C1 segment of cervical spinal cord (tissue), 14 donors: ENCODE measurements at regions not wholly inside any gene's neighbourhood (a gene's known extent, or its start where the extent isn't known, plus 50 kb on each side); places are given as distances from the start of the nearest gene placed in this dataset.
"Not testable (repeated sequence)": the region's sequence is repeated elsewhere in the genome, so short reads cannot be mapped to it uniquely, and the experiment has no call there.

Source experiments
- DNase-seq, 14 donors: peaks; one replicate each; lab custom pipeline; 2025; lab: John Stamatoyannopoulos, UW

- DNase-seq = no peak
Measured at GRCh38 chr3:124043023-124043422, 51.1 kb upstream of the ROPN1 start.

DNA sequence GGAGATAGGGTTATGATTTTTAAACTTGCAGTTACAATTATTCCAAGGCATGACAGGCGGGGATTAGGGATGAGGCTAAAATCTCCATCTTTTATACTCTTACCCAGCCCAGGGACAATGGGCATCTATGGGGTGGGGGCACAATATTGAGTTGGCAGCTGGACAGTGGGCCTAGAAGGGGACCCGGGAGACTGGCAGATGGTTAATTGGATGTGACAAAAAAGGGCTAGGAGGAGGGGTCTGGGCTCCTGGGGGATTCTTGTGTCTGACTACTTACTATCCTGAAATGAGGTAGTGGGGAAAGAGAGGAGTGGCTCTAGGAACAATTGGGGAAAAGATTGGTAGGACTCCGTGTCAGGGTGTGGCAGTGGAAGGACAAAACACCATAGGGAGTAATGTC lies 53.0 kb upstream of the ROPN1 start:
- DNase-seq = no peak

- no peak for DNase-seq
Measured at GRCh38 chr3:124048967-124049798, 57.3 kb upstream of the ROPN1 start.

- no peak for DNase-seq
Measured at GRCh38 chr3:124051636-124052035, 59.7 kb upstream of the ROPN1 start.

DNA sequence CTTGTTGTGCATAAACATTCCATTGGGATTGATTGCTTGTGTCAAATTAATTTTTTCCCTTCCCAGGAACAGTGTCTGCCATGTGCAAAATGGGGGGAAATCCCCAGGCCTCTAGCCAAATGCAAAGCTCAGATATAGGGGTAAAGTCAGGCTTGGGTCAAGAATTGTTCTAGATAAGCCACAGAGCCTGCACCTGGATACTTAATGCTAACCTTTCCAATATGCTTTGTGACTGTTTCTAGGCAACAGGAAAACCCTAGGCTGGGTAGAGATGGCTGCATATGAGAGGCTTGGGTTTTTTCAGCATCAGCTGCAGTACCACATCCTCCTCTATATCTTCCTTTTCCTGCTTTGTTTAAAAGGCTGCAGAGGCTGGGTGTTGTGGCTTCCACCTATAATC lies 61.9 kb upstream of the ROPN1 start:
- DNase-seq = no peak

- DNase-seq = no peak
Measured at GRCh38 chr3:124056846-124057245, 64.9 kb upstream of the ROPN1 start.

DNA sequence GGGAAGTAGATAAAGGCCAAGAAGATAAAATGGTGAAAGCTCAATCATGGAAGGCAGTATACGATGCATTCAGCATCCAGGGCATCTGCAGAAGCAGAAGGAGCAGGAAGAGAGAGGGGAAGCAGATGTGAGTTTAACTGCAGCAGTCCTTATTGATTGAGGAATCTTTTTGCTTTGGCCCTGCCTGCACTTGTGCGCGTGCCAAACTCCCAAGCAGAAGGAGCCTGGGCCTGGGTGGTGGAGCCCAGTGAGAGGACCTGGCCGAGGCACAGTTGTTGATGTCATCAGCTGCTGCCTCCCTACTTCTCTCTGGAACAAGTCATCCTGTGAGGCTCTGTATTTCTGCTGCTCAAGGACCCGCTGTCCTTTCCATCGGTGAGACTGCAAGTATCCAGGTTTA lies 65.5 kb upstream of the ROPN1 start:
- peak in 5 of 14 donors; percentile 4 to 25 (median 7) for DNase-seq

- no peak for DNase-seq
Measured at GRCh38 chr3:124059580-124059979, 67.7 kb upstream of the ROPN1 start.

DNA sequence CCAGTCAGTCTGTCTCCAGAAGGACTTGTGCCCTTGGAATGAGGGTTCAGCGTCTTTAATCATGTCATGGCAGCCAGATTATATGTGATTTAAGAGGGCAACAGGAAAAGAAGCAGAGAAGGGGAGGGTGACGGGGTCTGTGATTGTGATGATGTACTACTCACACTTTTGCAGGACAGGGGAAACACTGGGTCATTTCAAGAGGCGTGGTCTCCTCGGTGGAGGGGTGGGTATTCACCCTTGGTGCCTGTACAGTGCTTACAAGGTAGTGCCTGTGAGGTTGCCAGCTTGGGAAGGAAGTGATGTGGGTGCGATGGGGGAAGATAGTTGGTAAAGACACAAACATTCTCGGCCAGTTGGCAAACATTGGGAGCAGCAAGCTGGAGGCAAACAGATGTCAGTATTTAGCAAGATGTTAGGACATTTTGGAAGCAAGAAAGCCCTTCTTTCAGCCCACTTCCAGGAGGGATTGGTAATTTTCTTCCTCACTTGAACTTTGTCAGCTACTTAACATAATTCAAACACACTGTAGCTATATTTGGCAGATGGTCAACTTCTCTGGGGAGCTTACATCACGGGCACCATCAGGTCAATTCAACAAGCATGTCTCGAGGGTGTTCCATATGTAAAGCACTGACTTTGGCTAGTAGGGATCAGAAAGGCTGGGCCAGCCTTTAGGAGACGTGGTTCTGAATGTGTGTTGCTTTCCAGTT lies 71.4 kb upstream of the ROPN1 start:
- no peak for DNase-seq

DNA sequence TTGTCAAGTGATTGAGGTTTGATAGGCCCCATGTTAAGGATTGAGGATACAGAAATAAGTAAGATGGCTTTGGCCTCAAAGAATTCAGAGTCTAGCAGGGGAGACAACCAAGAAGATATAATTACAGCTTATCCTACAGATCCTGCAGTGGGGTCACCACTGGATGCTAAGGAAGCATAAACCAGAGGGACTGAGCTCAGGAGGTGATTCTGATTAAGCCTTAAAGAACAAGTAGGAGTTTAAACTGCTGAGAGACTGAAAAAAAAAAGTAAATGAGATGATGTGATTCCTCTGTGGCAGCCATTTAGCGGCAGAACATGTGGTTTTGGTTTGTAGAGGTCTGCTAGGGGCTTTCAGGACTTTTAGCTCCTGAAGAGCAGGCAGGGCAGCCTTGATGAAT lies 72.1 kb upstream of the ROPN1 start:
- no peak for DNase-seq

GRCh38 chr3:124066543-124066942 lies 74.6 kb upstream of the ROPN1 start:
- DNase-seq = not testable (repeated sequence)

GRCh38 chr3:124069706-124070105 lies 77.8 kb upstream of the ROPN1 start:
- not testable (repeated sequence) for DNase-seq

DNA sequence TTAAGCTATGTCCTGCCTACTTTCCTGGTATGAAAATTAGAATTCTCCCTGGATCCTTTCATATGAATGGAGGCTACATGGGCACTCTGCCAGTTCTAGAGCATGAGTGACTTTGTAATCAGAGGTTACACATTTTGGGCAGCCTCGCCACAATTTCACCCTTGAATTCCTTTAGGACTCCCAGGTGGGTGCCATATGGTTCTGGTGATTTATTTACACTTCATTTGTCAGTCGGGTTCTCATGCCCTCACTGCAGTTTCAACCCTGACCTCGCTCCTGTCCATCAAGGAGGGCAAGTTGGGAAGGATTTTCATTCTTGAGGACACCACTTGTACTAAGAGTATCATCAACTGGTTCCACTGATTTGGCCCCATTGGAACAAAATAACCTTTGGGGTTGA lies 83.2 kb upstream of the ROPN1 start:
- DNase-seq = peak in 1 of 14 donors; percentile 59

DNA sequence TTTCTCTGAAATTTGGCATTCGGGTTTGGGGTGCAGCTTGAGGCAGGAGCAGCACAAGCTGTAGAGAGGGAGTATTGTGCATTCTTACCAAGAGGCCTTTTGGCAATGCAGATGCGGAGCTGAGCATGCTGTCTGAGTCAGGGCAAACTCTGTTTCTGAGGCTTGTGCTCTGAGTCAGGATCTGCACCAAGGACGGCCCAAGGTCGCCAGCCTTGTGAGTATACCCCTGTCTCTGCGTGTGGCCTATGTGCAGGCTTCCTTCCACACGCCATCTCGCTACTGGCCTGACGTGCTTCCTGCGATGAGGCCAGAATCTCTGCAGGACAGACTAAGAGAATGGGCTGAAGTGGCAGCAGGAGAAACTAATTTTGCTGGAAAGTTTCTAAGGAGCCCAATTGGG lies 83.8 kb upstream of the ROPN1 start:
- peak in 1 of 14 donors; percentile 22 for DNase-seq

- DNase-seq = no peak
Measured at GRCh38 chr3:124076235-124076634, 84.3 kb upstream of the ROPN1 start.

DNA sequence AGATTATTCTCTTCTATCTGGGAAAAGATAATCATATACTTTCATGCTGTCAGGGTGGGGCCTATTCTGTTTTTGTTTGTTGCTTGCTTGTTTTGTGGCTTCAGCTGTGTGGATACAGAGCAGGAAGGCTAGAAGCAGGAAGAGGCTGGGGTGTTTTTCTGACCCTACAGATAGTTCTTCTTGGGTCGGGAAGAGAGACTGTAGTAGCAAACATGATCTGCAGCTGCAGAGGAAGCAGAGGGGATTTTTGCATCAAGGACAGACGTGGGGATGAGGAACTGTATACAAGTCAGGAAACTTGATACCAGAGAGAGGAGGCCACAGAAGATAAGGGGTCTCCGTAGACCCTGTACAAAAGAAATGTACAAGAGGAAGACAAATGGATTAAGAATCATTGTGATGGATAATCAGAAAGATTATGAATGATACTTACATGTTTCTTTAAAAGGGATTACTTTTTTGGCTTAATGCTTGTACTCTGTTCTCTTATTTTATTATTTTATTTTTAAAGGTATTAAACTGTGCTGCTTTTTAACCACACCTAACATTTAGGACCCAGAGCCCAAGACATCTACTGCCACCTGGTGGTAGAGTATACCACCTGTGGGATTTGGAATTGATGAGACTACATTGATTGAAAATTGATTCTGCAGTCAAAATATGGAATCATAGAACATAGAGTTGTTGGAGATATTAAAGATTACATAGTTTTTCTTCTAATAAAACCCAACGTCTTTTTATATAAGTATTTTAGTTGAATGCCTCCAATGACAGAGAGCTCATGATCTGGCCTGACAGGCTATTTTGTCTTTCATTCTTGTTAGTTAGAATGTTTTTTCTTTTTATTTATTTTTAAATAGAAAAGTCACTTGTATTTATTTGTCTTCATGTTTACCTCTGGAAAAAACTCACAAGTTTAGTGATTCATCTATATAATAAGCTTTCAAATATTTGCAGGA lies 87.3 kb upstream of the ROPN1 start:
- DNase-seq = no peak

- no peak for DNase-seq
Measured at GRCh38 chr3:124079912-124080276, 88.0 kb upstream of the ROPN1 start.

- no peak for DNase-seq
Measured at GRCh38 chr3:124082343-124082742, 90.4 kb upstream of the ROPN1 start.

DNA sequence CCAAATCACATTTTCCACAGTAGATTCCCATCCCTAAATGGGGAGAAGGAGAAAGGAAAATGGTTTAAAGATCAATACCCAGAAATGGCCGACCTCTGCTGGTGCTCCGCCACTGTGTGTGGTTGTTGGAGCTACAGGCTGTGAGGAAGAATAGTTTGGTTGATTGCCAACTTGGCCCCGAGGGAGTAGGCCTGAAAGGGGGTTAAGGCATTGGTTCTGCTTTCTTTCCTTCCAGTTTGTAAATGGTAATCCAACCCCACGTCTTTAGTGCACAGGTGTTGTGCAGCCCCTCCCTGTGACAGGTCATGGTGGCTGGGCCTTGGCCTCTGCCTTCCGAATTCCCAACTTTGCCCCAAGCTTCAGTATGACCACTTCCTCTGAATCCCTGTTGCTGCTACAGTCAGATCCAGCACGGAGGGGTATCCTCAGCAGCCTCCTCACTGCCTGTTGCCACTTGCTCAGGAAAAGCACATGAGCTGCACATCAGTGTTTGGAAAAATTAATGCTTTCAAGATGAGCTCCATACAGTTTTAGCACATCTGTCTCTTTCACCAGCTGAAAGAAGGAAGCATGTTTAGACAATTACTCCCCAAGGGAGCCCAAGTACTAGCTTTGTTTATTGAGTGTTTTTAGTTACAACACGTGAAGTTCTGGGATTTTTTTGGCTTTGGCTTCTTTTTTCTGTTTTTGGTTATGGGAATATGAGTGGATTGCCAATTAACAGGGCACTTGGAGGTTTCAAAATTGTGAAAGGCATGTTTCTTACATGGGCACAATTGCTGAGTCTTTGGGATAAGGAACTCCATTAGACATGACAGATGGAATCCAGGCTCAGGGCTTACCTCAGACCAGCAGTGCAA lies 92.3 kb upstream of the ROPN1 start:
- no peak for DNase-seq

DNA sequence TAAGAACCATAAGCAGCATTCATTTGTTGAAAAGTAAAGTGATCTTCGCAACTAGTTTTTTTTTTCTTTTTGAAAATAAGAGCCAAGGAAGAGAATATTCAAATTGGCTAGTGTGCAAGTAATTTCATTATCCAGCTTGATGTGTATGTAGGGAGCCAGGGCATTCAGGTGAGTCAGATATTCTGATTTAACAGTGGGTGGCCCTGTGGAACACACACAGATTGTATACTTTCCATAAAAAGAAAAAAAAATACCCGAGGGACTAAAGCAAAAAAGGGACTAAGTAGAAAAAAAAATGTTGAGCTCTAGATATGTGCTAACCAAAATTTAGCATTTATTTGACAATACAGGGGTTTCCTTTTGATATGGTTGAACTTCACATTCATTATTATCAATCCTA lies 96.9 kb upstream of the ROPN1 start:
- DNase-seq = no peak

GRCh38 chr3:124089214-124089613 lies 97.3 kb upstream of the ROPN1 start:
- no peak for DNase-seq
